OCI-LY3 (cell line): ENCODE measurements at regions not wholly inside any gene's neighbourhood (a gene's known extent, or its start where the extent isn't known, plus 50 kb on each side); places are given as distances from the start of the nearest gene placed in this dataset.
A peak's percentile ranks its signal among the peaks of the same experiment; 100 is the strongest.

Experiments
- H2AFZ ChIP-seq: fragments of 200-600, 300-600 bp; shearing (Covaris generic); 2 replicates; pipeline ENCODE4 v1.6.0; 2014; ENCODE audit warnings: antibody characterized with exemption, low read depth, low read length
- H3K27ac ChIP-seq: fragments of 200-600, 300-600 bp; sonication (generic); 2 replicates; pipeline ENCODE4 v1.5.1; 2014; ENCODE audit warnings: mild to moderate bottlenecking, low read length, moderate library complexity, mixed read lengths
- H3K27me3 ChIP-seq: fragments of 200-600, 300-600 bp; sonication (generic); 2 replicates; pipeline ENCODE4 v1.6.1; 2014; ENCODE audit warnings: low read depth, low read length, mixed read lengths
- H3K36me3 ChIP-seq: fragments of 200-600, 300-600 bp; sonication (generic); replicated peaks from 2 replicates; pipeline ENCODE3; 2014; ENCODE audit warnings: low read depth, low read length, mixed read lengths
- H3K4me1 ChIP-seq: fragments of 300-600, 200-600 bp; sonication (generic); 2 replicates; pipeline ENCODE4 v1.6.1; 2014; ENCODE audit warnings: low read length, mixed read lengths
- H3K4me2 ChIP-seq: fragments of 200-600, 300-600 bp; sonication (generic); 2 replicates; pipeline ENCODE4 v1.6.1; 2014; ENCODE audit warnings: low read length, mixed read lengths
- H3K4me3 ChIP-seq: fragments of 300-600, 200-600 bp; sonication (generic); 2 replicates; pipeline ENCODE4 v1.5.1; 2014; ENCODE audit warnings: antibody characterized with exemption, mild to moderate bottlenecking, low read length, moderate library complexity
- H3K79me2 ChIP-seq: fragments of 300-600, 200-600 bp; shearing (Covaris generic); 2 replicates; pipeline ENCODE4 v1.6.1; 2014; ENCODE audit warnings: mild to moderate bottlenecking, low read length, mixed read lengths
- H3K9ac ChIP-seq: fragments of 300-600, 200-600 bp; shearing (Covaris generic); 2 replicates; pipeline ENCODE4 v1.6.0; 2014; ENCODE audit warnings: mild to moderate bottlenecking, low read length, moderate library complexity
- H3K9me3 ChIP-seq: fragments of 200-600, 300-600 bp; shearing (Covaris generic); 2 replicates; pipeline ENCODE4 v1.6.1; 2014; ENCODE audit warnings: low read length, mixed read lengths; ENCODE audit not compliant: insufficient read depth
- H4K20me1 ChIP-seq: fragments of 200-600, 300-600 bp; sonication (generic); 2 replicates; pipeline ENCODE4 v1.6.1; 2016; ENCODE audit warnings: low read length, mixed read lengths; ENCODE audit not compliant: insufficient read depth
- EZH2phosphoT487 ChIP-seq: fragments of 200-600 bp; shearing (Covaris generic); IDR thresholded peaks from 2 replicates; pipeline ENCODE4 v1.6.1; 2018; ENCODE audit warnings: antibody characterized with exemption, mixed run types, low read depth
- TF ChIP-seq, protein P1 (sequence below): fragments of 200-600, 300-600 bp; sonication (generic); IDR thresholded peaks from 2 replicates; pipeline ENCODE4 v1.5.1; 2014; ENCODE audit warnings: antibody characterized with exemption, low read length, low read depth

DNA sequence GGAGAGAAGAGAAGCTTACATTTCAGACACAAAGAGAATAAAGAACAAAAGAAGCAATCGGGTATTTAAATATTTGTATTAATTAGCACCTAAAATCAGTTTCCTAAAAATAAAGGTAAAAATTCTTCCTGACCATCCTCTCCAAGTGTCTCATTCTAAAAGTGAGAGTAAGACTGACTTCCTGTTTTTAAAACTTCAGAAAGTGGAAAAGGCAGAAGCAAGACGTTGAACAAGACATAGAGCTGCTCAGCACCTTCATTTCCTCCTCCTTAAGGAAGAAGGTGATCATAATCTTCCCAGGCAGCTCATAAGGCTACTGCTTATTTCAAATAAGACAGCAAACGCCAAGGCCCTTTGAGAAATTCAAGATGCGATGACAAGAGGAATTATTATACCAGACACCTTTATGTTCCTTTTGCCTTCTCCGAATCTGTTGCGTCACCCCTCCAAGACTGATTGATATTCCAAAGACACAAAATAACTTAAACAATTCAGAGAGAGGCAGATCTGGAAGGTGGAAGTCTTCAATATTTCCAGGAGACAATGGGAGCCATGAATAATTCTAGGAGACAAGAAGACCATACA, 238.8 kb upstream of the TLE3 start:
- H3K79me2 ChIP-seq, result no peaks in the 10 kb centered on the region
- no peaks in the 10 kb centered on the region for H3K27me3 ChIP-seq
- no peak overlapping the region for H3K9ac ChIP-seq
- peaks cover 19% of the 10 kb centered on the region for H3K9me3 ChIP-seq
- TF ChIP-seq, protein P1, sequence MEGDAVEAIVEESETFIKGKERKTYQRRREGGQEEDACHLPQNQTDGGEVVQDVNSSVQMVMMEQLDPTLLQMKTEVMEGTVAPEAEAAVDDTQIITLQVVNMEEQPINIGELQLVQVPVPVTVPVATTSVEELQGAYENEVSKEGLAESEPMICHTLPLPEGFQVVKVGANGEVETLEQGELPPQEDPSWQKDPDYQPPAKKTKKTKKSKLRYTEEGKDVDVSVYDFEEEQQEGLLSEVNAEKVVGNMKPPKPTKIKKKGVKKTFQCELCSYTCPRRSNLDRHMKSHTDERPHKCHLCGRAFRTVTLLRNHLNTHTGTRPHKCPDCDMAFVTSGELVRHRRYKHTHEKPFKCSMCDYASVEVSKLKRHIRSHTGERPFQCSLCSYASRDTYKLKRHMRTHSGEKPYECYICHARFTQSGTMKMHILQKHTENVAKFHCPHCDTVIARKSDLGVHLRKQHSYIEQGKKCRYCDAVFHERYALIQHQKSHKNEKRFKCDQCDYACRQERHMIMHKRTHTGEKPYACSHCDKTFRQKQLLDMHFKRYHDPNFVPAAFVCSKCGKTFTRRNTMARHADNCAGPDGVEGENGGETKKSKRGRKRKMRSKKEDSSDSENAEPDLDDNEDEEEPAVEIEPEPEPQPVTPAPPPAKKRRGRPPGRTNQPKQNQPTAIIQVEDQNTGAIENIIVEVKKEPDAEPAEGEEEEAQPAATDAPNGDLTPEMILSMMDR, result no peak
- no peak for TF ChIP-seq EZH2phosphoT487
- peak overlapping the region; percentile 36; the same call in 1 of the 2 replicates for H3K27ac ChIP-seq
- H3K4me2 ChIP-seq, result peak overlapping the region; percentile 42
- peak overlapping the region; percentile 19; the same call in 1 of the 2 replicates for H3K4me3 ChIP-seq
- no peaks in the 10 kb centered on the region for H4K20me1 ChIP-seq
- peaks cover 15% of the 10 kb centered on the region for H3K4me1 ChIP-seq
- no peak overlapping the region for H2AFZ ChIP-seq
- peaks cover 40% of the 10 kb centered on the region for H3K36me3 ChIP-seq

DNA sequence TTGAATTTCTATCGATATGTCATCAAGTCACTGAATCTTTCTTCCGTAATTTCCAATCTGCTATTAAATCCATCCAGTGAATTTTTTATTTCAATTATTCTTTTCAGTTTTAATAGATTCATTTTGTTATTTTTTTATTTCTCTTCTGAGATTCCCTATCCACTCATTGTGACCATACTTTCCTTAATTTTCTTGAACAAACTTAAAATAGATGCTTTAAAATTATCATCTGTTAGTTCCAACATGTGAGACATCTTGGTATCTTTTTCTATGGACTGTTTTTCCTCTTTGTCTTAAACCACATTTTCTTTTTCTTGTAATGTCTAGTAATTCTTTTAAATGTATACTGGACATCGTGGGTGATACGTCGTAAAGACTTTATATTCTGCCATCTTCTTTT, 236.6 kb upstream of the TLE3 start:
- Histone ChIP-seq H3K36me3 (peaks cover 43% of the 10 kb centered on the region), H3K4me3 (no peak overlapping the region), H3K9ac (no peak overlapping the region), H3K27ac (no peak overlapping the region), H3K79me2 (no peaks in the 10 kb centered on the region), H3K4me2 (no peak overlapping the region), H3K27me3 (no peaks in the 10 kb centered on the region), H2AFZ (no peak overlapping the region), H3K4me1 (peaks cover 15% of the 10 kb centered on the region), H4K20me1 (no peaks in the 10 kb centered on the region), H3K9me3 (peaks cover 19% of the 10 kb centered on the region)
- TF ChIP-seq, protein P1, result no peak
- TF ChIP-seq EZH2phosphoT487, result no peak

DNA sequence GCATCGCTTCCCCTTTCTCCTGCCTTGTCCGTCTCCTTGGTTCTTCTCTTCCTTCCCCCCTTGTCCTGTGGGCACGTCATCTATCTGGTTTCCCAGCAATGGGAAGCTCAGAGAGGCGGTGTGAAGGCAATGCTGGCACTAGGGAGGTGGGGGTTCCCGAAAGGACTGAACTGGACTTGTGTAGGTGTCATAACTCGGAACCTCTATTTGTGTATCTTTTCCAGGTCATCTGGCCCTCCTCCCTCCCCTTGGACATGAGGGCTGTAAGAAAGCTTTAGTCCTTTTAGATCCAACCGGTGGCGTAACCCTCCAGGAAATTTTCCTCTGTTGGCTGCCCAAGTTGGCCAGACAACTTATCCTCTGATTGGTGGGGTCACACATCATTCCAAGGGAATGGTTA, 231.5 kb upstream of the TLE3 start:
- H3K4me2 ChIP-seq, result no peak overlapping the region
- no peak for TF ChIP-seq EZH2phosphoT487
- TF ChIP-seq, protein P1, result no peak
- H3K4me1 ChIP-seq, result peaks cover 22% of the 10 kb centered on the region
- H3K79me2 ChIP-seq, result no peaks in the 10 kb centered on the region
- H3K27me3 ChIP-seq, result no peaks in the 10 kb centered on the region
- H3K27ac ChIP-seq, result no peak overlapping the region
- H2AFZ ChIP-seq, result no peak overlapping the region
- peaks cover 10% of the 10 kb centered on the region for H3K36me3 ChIP-seq
- H3K9me3 ChIP-seq, result peaks cover 6% of the 10 kb centered on the region
- H3K4me3 ChIP-seq, result no peak overlapping the region
- H3K9ac ChIP-seq, result no peak overlapping the region
- H4K20me1 ChIP-seq, result no peaks in the 10 kb centered on the region

DNA sequence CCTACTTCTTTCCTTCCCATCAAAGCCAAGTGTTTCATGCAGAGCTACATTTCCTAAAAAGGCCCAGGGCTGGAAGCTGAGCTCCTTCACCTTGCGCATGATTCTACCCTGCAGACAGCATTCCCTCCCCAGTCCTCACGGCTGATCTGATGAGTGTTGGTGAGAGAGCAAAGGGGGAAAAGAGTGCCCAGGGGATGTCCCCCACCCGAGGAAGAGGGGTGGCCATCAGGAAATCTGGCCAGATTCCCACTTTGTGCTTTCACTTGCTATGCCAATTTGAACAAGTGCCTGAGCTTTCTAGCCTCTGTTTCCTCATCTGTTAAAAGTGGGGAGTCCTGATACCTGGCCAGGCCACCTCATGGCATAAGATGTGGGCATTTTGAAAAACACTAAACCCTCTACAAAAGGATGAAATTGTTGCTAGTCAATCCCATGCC, 231.0 kb upstream of the TLE3 start:
- Histone ChIP-seq H3K4me3 (no peak overlapping the region), H2AFZ (no peak overlapping the region), H3K36me3 (peaks cover 5% of the 10 kb centered on the region)

More for the DNA sequence above, 231.0 kb upstream of the TLE3 start:
- TF ChIP-seq EZH2phosphoT487, result no peak
- TF ChIP-seq, protein P1, result no peak
- Histone ChIP-seq H3K9ac (no peak overlapping the region), H3K4me2 (no peak overlapping the region), H3K79me2 (no peaks in the 10 kb centered on the region), H3K27ac (no peak overlapping the region), H3K27me3 (no peaks in the 10 kb centered on the region), H3K9me3 (peaks cover 2% of the 10 kb centered on the region), H3K4me1 (peaks cover 22% of the 10 kb centered on the region), H4K20me1 (no peaks in the 10 kb centered on the region)
